ENCODE measurements at regions not wholly inside any gene's neighbourhood (a gene's known extent, or its start where the extent isn't known, plus 50 kb on each side); places are given as distances from the start of the nearest gene placed in this dataset.

DNA sequence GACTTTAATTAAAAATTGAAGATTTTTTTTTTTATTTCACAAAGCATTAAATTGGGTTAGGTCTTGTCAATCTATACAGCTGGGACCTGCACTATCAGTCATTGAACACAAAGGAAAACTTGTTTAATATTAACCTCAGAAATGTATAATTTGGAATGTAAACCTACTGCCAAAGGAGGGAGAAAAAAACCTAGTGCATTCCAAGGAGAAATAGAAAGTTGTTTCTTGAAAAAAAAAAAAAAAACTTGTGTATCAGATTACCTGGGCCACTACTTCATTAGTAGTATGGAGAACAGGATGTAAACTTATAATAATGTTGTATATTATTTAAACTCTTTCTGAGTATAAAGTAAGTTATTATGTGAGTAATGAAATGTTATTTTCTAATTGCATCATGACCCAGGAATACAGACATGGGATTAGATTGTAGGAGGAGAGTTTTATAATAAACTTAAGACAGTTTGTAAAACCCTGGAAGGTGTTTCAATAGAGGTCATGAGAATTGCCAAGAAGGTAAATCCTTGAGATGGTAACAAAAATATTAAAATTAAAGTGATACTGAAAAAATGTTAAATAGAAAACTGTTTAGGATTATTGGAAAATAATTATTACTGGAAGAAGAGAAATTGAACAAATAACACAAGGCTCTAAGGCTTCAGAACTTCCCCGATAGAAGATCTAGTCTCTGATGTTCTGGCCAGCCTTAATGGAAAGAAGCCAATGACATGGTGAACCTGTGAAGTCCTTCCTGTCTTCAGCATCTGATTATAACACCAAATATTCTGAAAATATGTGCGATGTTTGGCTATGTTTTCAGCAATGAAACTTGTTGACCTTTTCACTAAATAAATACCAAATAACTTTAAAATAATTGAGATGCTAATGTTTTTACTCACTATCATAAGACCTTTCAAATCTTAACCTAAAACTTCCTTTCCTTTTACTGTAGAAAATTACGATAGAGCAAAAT is 412.8 kb upstream of the LYPLAL1 start (continued):
- TF ChIP-seq, protein P1, sequence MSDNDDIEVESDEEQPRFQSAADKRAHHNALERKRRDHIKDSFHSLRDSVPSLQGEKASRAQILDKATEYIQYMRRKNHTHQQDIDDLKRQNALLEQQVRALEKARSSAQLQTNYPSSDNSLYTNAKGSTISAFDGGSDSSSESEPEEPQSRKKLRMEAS (IDR thresholded peaks at IDR 0.05; ENCODE audit: low read depth, low read length), result no peak
- no peak for TF ChIP-seq SMC3 (IDR thresholded peaks at IDR 0.05; ENCODE audit: borderline replicate concordance, low read length)

DNA sequence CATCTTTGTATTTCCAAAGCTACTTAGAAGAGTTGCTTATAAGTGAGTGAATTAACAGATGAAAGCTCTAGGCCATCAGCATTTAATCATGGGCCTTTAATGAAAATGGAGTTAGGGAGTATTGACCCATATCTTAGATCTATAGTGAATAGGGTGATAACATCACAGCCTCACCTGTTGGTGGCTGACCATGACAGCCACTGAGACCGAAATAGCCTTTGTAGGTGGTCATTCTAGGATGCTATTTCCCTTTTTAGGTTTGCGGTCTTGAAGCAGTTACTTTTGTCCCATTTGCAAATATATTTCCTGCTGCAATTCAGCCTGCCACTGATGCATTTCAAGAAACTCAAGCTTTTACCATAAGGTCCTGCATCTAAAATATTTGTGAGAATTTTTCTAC is 410.1 kb upstream of the LYPLAL1 start:
- SMC1A ChIA-PET (ENCODE audit: uncharacterized antibody, unreplicated experiment), result no interaction called here
- no TSS peak for BruUV-seq (replicated peaks)
- H3K79me2 ChIP-seq (ENCODE audit: control insufficient read depth, insufficient read depth, low read length), result no peaks in the 10 kb centered on the region
- no peak overlapping the region for H3K4me3 ChIP-seq
- ATAC-seq (0 out of 3 replicates have a peak, but pooled peaks have one; percentile 27), DNase-seq (ENCODE audit: low read depth, low spot score) (no peak), FAIRE-seq (no peak)
- no peak overlapping the region for H3K27ac ChIP-seq (ENCODE audit: control insufficient read depth, insufficient read depth)
- CTCF ChIA-PET, result no interaction called here
- in situ Hi-C loops (cut with MboI) (no loop called here), intact Hi-C loops (cut with micrococcal nuclease; ENCODE audit: unreplicated experiment) (no loop called here)
- no peaks in the 10 kb centered on the region for H3K4me1 ChIP-seq (ENCODE audit: control insufficient read depth, insufficient read depth, low read length)
- POLR2A ChIA-PET, result no interaction called here
- H3K4me2 ChIP-seq (ENCODE audit: control insufficient read depth, insufficient read depth), result no peak overlapping the region
- RAD21 ChIA-PET (ENCODE audit: unreplicated experiment), result no interaction called here
- no peak overlapping the region for H3K9ac ChIP-seq (ENCODE audit: control insufficient read depth, insufficient read depth, low read length)
- no peak overlapping the region for H2AFZ ChIP-seq (ENCODE audit: control insufficient read depth, low read depth, low read length)
- H3K9me3 ChIP-seq (replicated peaks; ENCODE audit: control insufficient read depth, insufficient read depth, low read length), result no peaks in the 10 kb centered on the region
- no peak for TF ChIP-seq JUNB (IDR thresholded peaks at IDR 0.05)
- no peak for TF ChIP-seq PAX5 (IDR thresholded peaks at IDR 0.05; ENCODE audit: borderline replicate concordance, low read depth, low read length)
- TF ChIP-seq ZNF217 (IDR thresholded peaks at IDR 0.05), result no peak
- H3K36me3 ChIP-seq (ENCODE audit: control insufficient read depth in 2 of 2, insufficient read depth in 2 of 2, low read length in 1 of 2), result no peaks in the 10 kb centered on the region
- H3K27me3 ChIP-seq (replicated peaks in 1 of 2; ENCODE audit: control insufficient read depth in 2 of 2, insufficient read depth in 2 of 2, low read length in 1 of 2), result no peaks in the 10 kb centered on the region
- 22% methylated on average over 2 of the region's 2 CpGs for WGBS (ENCODE audit: insufficient coverage, insufficient replicate concordance, low lambda C conversion rate, missing lambda C conversion rate)
- no peaks in the 10 kb centered on the region for H4K20me1 ChIP-seq (ENCODE audit: control insufficient read depth, insufficient read depth)

DNA sequence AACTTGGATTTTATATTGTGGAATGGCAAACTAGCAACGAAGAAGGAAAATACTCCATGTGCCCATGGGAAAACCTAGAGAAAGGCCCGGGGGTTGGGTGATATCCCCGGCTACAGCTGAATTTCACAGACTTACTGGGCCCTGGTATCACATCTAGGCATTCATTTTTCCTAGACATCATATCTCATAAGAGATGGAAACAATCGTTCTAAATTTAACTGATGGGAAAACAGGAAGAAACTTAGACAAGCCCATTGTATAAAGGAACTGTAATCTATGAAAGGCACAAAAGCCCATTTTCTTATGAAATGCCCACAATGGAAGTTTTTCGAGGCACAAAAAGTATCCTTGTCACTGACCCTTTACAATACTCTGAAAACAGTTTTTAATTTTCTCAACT is 407.9 kb upstream of the LYPLAL1 start:
- DNase-seq (ENCODE audit: low read depth, low spot score) (no peak), ATAC-seq (no peak), FAIRE-seq (no peak)
- no peak overlapping the region for H3K27ac ChIP-seq (ENCODE audit: control insufficient read depth, insufficient read depth)
- no peaks in the 10 kb centered on the region for H3K4me1 ChIP-seq (ENCODE audit: control insufficient read depth, insufficient read depth, low read length)
- intact Hi-C loops (cut with micrococcal nuclease; ENCODE audit: unreplicated experiment), result no loop called here
- H3K9me3 ChIP-seq (replicated peaks; ENCODE audit: control insufficient read depth, insufficient read depth, low read length), result no peaks in the 10 kb centered on the region
- H3K36me3 ChIP-seq (ENCODE audit: control insufficient read depth in 2 of 2, insufficient read depth in 2 of 2, low read length in 1 of 2), result no peaks in the 10 kb centered on the region
- no peak overlapping the region for H3K4me3 ChIP-seq
- no peaks in the 10 kb centered on the region for H3K79me2 ChIP-seq (ENCODE audit: control insufficient read depth, insufficient read depth, low read length)
- ChIA-PET RAD21 (ENCODE audit: unreplicated experiment) (no interaction called here), SMC1A (ENCODE audit: uncharacterized antibody, unreplicated experiment) (no interaction called here), POLR2A (no interaction called here), CTCF (interaction anchor here (1.4 kb wide), 1 partner anchor 22 kb away, joined by 3 read pairs; no protein-coding TSS in a partner anchor)
- WGBS (ENCODE audit: insufficient coverage, insufficient replicate concordance, low lambda C conversion rate, missing lambda C conversion rate), result 25% methylated on average over 5 of the region's 5 CpGs
- no peaks in the 10 kb centered on the region for H4K20me1 ChIP-seq (ENCODE audit: control insufficient read depth, insufficient read depth)
- H3K27me3 ChIP-seq (replicated peaks in 1 of 2; ENCODE audit: control insufficient read depth in 2 of 2, insufficient read depth in 2 of 2, low read length in 1 of 2), result no peaks in the 10 kb centered on the region
- H3K9ac ChIP-seq (ENCODE audit: control insufficient read depth, insufficient read depth, low read length), result no peak overlapping the region
- BruUV-seq (replicated peaks), result no TSS peak
- in situ Hi-C loops (cut with MboI), result no loop called here
- no peak overlapping the region for H2AFZ ChIP-seq (ENCODE audit: control insufficient read depth, low read depth, low read length)
- H3K4me2 ChIP-seq (ENCODE audit: control insufficient read depth, insufficient read depth), result no peak overlapping the region
- TF ChIP-seq, protein P2, sequence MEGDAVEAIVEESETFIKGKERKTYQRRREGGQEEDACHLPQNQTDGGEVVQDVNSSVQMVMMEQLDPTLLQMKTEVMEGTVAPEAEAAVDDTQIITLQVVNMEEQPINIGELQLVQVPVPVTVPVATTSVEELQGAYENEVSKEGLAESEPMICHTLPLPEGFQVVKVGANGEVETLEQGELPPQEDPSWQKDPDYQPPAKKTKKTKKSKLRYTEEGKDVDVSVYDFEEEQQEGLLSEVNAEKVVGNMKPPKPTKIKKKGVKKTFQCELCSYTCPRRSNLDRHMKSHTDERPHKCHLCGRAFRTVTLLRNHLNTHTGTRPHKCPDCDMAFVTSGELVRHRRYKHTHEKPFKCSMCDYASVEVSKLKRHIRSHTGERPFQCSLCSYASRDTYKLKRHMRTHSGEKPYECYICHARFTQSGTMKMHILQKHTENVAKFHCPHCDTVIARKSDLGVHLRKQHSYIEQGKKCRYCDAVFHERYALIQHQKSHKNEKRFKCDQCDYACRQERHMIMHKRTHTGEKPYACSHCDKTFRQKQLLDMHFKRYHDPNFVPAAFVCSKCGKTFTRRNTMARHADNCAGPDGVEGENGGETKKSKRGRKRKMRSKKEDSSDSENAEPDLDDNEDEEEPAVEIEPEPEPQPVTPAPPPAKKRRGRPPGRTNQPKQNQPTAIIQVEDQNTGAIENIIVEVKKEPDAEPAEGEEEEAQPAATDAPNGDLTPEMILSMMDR (IDR thresholded peaks at IDR 0.05 in 2 of 3, conservative IDR thresholded peaks at IDR 0.05 in 1 of 3; ENCODE audit: control insufficient read depth in 2 of 3, extremely low read depth in 1 of 3, insufficient read depth in 1 of 3, low read depth in 3 of 3, low read length in 3 of 3), result no peak
- TF ChIP-seq, protein P3, sequence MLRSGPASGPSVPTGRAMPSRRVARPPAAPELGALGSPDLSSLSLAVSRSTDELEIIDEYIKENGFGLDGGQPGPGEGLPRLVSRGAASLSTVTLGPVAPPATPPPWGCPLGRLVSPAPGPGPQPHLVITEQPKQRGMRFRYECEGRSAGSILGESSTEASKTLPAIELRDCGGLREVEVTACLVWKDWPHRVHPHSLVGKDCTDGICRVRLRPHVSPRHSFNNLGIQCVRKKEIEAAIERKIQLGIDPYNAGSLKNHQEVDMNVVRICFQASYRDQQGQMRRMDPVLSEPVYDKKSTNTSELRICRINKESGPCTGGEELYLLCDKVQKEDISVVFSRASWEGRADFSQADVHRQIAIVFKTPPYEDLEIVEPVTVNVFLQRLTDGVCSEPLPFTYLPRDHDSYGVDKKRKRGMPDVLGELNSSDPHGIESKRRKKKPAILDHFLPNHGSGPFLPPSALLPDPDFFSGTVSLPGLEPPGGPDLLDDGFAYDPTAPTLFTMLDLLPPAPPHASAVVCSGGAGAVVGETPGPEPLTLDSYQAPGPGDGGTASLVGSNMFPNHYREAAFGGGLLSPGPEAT (IDR thresholded peaks at IDR 0.05; ENCODE audit: low read depth), result no peak

Data from GM12878 (cell line).